C4-2B (cell line): ENCODE measurements at regions not wholly inside any gene's neighbourhood (a gene's known extent, or its start where the extent isn't known, plus 50 kb on each side); places are given as distances from the start of the nearest gene placed in this dataset.

Experiments used
- ZFX ChIP-seq: fragments of 450-650 bp; IDR thresholded peaks from 2 replicates; pipeline ENCODE4 v1.6.1; 2017
- TF ChIP-seq, protein P1 (sequence below): fragments of 450-650 bp; conservative IDR thresholded peaks from 2 replicates; pipeline ENCODE4 v1.5.1; 2017; ENCODE audit warnings: mild to moderate bottlenecking

DNA sequence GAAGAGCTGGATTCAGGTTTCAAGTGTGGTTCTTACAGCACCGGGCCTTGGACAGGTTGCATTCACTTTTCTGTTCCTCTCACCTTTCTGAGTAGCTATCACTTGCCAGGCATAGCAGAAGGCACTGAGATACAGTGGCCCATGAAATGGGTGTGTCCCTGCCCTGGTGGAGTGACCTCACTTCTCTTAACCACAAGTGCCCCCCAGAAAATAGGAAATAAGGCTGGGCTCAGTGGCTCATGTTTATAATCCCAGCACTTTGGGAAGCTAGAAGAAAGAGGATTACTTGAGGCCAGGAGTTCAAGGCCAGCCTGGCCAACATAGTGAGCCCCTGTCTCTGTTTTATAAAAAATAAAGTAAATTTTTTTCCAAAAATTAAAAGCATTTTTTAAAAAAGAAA is 101.7 kb upstream of the KIT start:
- TF ChIP-seq, protein P1, sequence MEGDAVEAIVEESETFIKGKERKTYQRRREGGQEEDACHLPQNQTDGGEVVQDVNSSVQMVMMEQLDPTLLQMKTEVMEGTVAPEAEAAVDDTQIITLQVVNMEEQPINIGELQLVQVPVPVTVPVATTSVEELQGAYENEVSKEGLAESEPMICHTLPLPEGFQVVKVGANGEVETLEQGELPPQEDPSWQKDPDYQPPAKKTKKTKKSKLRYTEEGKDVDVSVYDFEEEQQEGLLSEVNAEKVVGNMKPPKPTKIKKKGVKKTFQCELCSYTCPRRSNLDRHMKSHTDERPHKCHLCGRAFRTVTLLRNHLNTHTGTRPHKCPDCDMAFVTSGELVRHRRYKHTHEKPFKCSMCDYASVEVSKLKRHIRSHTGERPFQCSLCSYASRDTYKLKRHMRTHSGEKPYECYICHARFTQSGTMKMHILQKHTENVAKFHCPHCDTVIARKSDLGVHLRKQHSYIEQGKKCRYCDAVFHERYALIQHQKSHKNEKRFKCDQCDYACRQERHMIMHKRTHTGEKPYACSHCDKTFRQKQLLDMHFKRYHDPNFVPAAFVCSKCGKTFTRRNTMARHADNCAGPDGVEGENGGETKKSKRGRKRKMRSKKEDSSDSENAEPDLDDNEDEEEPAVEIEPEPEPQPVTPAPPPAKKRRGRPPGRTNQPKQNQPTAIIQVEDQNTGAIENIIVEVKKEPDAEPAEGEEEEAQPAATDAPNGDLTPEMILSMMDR, result no peak
- no peak for TF ChIP-seq ZFX
